HG03139 (cell line): ENCODE measurements at regions not wholly inside any gene's neighbourhood (a gene's known extent, or its start where the extent isn't known, plus 50 kb on each side); places are given as distances from the start of the nearest gene placed in this dataset.

Experiments used
- ATAC-seq: cut with Tn5 transposase; IDR thresholded peaks from one replicate; pipeline ENCODE4 v1.9.1; 2021; ENCODE audit not compliant: unreplicated experiment

DNA sequence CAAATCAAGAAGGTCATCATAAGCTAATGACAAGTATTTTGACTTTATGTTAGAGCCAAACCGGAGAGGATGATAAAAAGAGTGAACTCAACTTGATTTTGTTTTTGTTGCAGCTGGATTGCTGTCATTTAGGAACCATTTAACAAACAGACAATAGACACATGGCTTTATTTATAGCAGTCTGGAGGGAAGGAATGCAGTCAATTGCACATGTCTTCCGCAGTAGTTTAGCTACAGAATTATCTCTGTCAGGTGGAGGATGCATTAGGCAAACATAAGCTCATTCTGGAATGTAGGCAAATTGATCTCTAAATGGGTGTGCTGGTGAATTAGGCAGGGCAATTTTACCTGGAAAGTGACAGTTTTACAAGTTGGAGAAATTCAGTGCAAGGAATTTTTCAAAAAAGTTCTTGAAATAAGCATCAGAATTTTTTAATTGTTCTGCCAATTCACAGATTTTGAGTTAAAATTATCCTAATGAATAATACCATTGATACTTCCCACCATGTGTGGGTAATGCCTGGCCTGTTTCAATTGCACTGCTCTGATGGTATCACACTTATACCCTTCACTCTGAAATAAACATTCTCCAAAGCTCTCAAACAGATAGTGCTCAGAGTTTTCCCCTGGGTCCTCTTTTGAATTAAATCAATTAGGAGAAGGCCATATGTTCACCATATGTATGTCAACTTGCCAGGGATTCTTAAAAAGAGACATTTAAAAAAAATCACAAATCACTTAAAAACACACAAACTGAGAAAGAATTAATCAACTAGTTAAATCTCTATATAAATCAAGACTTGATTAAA is 318.3 kb downstream of the NDFIP2 start:
- no peak for ATAC-seq

DNA sequence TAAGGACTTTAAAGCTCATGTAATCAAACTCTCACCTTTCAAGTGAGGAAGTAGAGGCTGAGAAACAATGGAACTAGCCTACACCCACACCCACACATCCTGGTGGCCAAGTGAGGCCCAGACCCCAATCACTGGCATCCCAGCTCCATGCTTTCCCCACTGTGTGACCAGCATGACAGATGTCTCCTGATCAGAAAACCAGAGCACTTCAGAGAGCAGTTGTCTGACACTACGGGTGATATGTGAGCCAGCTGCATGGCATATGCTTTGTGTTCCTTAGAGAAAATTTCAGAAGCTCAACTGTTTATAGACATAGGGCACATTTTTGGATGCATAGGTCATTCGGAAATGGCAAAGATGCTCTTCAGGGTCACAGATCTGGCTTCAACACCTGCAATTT is 315.2 kb downstream of the NDFIP2 start:
- no peak for ATAC-seq

DNA sequence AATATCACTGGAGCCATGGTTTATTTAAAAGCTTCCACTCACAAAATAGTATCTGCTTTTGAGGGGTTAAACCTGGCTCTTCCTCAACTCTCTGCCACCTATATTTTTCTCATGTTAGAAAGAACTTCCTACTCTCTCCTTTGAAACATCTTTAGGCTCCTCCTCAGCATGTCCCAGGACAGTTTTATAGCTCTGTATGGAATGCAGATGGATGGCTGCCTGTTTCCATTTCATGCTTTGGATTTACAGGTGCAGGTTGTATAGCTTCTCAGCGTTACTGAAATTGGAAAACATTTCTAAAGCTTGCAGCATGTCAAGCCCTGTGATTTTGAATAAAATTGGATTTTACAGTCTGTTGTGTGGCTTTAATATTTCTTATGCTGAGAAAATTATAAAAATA is 314.0 kb downstream of the NDFIP2 start:
- no peak for ATAC-seq

DNA sequence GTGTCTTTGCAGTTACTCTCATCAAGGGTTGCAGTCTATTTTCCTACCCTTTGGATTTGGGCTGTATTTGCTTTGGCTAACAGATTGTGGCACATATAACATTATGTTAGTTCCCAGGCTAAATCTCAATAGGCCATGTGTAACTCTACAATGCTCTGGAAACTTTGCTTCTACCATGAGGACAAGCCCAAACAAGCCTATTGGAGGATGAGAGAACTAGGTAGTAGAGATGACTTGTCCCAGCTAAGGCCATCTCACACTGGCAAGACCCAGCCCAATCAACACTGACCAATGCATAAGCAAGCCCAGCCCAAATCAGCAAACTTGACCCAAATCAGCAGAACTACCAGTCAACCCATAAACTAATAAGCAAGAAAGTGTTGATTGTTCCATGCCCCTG is 311.8 kb downstream of the NDFIP2 start:
- no peak for ATAC-seq

DNA sequence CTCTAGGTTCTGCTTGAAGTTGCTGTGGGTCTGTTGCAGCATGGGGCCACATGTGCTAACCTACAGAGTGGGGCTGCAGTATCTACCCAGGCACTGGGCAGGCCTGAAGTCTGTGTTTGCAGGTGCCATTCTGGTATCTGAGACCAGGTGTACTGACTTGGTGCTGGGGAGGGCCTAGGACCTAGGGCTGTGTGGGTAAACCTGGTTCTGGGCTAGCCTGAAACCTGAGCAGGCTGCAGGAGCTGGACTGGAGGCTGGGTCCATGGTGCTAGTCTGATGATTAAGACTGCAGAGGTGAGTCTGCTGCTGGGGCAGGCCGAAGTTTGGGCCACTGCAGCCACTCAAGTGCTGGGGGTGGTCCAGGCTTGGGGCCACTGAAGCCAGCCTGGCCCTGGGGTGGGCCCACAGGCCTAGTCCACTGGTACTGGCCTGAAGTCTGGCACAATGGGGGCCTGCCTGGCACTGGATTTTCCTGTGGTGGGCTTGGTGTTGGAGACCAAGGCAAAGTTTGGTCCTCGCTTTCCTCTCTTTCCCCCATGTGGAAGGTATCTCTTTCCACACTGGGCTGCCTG is 310.6 kb downstream of the NDFIP2 start:
- no peak for ATAC-seq

DNA sequence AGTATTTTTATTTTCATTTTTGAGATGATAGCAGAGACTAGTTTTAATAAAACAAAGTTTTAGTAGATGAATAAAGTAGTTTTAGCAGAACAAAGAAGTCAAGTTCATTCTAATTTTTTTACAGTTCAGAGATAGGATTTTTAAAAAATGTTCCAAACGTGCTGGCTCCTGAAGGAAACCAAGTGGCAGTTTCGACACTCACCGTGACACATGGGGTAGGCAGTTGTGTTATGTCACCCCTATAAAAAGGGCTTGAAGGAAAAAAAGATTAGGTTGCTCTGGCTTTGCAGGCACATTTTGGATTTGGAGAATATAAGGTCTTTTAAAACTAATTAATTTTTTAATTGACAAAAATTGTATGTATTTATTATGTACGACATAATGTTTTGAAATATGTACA is 305.2 kb downstream of the NDFIP2 start:
- ATAC-seq = no peak

DNA sequence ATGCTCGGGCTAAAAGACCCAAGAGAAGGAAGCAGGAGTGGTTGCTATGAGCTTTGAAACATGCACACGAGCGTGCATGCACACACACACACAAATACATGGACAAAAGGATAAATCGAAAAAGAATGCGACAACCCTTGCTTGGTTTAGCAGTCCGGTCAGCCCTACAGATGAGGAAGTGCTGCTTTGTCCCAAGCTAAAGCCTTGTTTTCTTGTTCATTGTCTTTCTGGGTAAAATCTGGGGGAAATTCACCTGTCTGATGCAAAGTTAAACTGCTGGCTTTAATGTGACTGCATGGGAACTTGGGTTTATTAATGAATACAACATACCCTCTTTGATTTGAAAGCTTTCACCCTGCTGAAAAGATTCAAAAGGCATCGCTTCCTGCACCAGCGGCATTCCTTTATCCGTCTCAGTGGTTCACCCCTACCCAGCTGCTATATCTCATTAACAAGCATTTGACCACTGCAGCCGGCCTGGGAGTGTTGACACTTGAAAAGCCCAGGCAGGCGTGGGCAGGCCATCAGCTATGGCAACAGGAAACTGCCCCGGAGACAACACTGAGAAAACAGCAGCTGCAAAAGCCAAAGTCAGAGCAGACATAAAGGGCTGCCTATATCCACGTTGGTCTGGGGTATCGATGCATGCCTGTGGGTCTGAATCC is 301.7 kb downstream of the NDFIP2 start:
- no peak for ATAC-seq

DNA sequence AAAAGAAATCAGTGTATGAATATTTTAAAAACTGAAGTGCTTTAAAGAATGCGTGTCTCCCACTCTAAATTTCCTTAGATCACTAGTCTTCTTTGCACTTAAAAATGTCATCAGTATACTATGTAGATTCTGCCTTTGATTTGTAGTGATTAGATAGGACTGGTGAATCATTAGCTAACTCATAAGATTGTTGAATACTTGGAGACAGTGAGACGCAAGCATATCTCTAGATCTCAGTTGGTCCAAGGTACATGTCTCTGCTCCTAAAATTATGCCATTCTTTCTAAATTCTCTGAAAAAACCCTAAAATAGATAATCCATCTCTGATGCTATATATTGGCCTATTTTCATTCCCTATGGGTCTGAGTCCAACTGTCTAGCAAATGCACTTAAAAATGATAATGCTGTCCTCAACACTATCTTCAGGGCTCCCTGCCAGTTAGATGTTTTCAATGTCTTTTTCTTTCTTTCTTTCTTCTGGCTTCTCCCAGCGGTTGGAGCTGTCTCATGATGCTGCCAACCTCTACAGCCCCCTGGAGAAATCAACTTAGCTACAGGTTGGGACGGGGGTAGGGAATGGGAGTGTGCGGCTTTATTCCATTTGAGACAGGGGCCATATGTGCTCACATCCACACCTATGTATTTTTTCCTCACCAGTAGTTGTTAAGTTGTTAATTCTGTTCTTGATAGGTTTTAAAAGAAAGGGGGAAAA is 301.0 kb downstream of the NDFIP2 start:
- no peak for ATAC-seq

DNA sequence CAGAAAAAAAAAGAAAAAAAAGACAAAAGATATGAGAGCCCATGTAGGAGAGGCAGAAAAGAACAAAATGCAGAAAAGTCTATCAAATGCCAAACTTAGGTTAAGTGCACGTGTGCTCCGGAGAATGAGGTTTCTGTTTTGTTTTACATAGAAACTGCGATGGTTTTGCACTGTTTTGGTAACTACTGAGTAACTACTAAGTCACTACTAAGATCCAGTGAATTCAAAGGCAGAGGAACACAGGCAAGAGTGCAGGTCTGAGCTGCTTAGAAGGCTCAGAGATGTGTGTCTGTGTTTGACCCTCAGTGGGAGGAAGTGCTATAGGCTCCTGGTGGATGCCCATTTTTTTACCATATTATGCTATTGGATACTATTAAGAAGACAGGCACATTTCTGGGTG is 299.3 kb downstream of the NDFIP2 start:
- no peak for ATAC-seq

DNA sequence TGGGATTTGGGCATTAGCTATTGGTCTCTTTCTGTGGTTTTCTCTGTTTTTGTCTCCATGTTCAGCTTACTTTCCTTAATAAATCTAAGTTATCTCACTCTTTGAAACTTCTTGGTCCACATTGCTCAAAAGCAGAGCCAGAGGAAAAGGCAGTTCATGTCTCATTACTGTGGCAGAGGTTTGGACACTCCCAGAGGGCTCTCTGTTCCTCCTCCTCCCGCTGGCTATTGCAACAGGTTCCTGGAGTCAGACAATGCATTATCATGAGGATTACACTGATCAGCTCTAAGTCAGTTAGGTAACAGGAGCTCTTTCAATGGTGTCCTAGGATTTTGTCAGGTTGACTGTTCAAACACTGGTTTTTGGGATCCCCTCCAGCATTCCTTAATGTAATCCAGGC is 298.8 kb downstream of the NDFIP2 start:
- no peak for ATAC-seq

DNA sequence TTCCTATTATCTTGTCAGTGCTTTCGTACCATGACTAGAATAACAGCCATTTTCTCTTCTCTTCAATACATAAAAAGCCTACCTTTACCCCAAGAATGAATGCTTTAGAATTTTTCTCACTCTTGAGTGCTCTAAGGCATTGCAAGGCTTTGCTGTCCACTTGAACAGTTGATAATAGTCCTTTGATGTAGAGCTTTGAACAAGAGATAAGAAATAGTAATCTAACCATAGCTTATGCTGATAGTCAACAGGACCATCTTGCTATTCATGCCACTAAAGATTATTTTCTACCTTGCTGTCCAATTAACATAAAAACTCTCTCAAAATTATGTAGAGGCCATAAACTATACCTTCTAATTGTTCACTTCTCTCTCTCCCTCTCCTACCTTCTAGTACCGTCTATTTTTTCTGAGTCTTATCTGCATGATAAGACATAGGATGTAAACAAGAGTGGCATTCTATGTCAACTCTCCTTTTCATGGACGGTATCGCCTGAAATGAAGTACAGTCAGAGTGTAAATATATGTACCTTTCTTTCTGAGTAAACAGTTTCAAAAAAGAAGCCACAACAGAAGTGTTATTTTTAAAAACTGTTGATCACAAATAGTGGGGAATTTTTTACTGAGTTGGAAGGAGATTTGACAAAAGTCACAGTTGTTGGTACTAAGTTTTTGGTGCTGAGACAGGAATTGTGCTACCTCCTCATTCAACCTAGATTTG is 297.9 kb downstream of the NDFIP2 start:
- no peak for ATAC-seq

DNA sequence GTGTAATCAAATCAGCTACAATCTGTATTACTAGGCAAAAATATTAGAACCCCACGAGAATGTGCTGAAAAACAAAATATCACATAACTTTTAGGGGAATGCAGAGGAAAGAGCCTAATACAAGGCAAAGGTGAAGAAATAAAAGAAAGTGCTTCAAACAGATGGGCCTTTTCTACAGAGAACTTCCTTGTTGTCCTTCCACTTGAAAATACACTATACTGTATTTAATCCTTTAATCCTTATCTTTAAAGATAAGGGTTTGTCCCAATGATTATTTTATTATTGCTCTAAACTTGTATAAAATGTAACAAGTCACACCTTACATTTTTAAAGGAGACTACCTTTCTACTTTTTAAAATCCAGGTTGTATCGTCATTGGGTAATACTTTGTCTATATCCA is 296.5 kb downstream of the NDFIP2 start:
- no peak for ATAC-seq

DNA sequence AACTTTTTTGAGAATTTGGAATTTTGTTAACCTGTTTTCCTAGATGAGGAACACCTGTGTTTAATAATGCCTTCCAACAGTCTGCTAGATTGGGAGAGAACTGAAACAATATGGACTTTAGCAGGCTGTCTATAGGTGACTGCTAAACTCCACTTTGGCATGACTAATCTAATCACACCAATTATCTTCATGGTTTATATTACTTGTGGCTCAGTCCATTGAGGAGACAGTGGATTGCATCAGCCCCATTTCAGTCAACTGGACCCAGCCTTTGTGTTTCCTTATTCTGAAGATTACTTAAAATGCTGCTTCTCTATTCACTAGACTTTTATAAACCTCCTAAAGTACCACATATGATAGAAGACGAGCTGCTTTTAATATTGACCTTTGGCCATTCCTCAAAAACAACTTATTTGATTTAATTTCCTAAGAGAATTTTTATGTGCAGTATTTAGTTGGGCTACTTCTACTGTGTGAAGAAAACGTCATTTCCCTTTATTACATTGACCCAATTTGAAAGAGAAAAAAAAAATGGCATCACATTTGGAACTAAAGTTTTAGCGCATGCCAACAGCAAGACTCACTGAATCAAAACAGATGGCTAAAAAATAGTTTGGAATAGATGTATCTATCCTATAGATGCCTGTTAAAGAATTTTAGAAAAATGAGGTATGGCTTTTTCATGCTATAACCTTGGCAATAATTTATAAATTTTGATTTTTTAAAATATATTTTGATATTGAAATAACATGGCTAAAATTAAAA is 295.8 kb downstream of the NDFIP2 start:
- ATAC-seq = no peak

DNA sequence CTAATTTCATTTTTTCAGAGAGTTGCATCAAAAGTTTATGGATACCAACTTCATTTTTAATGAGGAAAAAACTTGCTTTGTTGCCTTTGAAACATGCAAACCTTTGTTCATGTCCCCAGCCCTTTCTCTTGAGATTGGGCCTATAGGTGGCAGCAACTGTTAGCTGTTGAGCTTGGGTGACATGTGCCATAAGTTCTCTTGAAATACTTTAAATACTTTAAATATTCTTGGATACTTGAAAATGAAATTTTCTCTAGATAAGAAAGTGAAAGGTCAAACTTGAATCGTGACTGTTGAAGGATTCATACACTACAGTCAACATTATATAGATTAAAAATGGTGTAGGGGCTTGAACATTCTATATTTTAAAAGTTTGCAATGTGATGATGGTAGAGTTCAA is 294.9 kb downstream of the NDFIP2 start:
- no peak for ATAC-seq

DNA sequence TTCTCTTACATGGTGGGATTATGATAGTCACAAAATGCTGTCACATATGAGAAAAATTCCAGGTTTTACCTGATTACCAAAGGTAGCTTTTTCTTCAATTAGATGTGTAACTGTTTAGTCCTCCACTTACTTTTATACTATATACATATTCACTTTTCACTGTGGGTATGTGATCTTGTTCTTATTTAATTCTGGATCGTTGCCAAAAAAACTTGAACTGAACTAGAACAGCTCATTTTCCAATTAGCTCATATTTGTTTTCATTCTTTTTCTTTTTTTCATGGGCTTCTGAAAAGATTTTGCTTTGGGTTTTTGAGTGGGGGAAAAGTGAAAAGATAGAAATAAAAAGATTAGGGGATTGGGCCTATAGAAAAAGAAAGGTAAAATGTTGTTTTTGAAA is 291.9 kb downstream of the NDFIP2 start:
- ATAC-seq = no peak

DNA sequence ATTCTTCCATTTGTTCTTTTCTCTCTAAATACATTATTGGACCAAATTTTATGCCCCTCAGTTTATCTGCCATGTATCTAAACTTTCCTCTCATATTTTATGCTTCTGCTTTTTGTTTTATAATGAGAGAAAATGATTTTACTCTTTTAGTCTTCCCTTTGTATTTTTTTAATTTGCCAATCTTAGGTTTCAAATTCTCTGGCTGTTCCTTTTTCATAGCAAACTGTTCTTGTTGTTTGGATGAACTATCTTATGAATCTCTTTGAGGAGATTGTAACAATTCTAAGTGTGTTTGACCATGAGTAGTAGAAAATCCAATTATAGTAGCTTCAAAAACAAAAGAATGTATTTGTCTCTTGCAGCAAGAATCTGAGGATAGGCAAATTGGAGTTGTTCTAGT is 290.5 kb downstream of the NDFIP2 start:
- no peak for ATAC-seq

DNA sequence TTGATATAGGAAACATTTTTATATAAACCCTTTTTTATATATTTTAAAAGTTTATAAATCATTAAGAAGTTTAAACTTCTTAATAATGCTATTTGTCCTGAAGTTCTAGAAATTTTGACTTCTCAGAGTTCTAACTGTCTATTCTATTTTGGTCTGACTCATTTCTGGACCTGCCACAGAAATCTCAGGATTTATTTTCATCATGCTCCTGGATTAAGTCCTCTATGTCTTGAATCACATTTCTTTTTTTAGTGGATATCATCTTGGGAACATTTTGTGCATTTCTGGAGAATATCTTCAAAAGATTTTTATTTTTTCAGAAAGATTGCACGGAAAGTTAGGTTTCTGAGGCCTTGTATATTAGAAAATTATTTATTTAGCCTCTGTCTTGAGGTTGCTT is 289.1 kb downstream of the NDFIP2 start:
- ATAC-seq = no peak

DNA sequence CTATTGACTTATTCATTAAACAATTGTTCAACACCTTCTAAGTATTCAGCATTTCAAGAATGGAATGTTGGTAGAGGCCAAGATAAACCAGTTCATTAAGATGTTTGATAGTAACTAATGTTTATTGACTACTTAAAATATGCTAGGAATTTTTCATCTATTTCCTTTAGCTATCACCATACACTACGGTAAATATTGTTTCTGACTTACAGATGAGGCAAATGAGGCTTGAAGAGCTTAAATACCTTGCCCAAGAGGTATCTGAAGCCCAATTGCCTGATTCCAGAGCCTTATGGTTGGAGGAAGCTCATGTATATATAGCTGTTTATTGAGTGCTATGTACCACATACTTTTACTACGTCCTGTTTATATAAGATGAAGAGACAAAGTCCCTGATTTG is 286.2 kb downstream of the NDFIP2 start:
- no peak for ATAC-seq

DNA sequence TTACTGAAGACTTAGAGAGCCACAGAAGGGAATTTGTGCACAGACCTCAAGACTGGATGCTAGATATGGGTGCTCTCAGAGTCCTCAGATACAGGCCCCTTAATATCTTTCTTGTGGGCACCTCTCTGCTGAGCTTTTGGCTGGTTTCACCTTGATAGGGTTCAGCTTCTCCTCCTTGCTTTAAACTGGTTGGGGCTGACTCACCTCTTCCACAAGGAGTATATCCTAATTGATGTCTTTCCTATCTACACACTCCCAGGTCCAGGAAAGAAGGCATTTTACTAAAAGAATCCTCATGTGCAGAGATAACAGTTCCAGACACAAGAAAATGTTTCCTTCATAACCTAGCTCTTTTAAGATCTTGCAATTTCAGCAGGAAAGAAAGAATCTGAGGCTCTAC is 284.4 kb downstream of the NDFIP2 start:
- ATAC-seq = no peak

DNA sequence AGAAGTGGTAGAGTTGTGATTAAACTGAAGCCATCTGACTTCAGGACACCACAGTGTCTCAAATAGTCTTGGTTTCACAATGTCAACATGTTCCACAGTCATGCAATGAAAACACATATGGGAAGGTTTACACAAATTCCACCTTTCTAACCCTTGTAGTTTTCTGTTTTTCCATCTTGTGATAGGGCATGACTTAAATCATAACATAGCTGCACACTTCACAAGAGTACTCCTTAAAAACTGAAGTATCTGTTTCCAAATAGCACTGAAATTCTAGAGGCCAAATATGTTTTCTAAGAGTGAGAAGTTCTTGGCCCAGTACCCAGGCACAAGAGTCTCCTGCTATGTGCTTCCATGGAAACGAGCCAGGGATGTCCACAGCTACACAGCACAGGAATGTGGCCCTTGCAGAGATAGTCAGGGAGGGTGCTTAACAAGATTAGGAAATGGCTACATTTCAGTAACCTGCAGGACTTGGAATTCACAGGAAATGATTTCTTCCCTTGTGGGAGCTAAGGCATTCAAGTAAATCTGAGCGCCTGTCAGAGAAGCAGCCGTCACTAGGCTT is 269.1 kb downstream of the NDFIP2 start:
- no peak for ATAC-seq
